NCI-H446 treated with DMSO at 0.1 percent for 48 hours (cell line): ENCODE measurements at regions not wholly inside any gene's neighbourhood (a gene's known extent, or its start where the extent isn't known, plus 50 kb on each side); places are given as distances from the start of the nearest gene placed in this dataset.
A peak's percentile ranks its signal among the peaks of the same experiment; 100 is the strongest.
"Not testable (repeated sequence)": the region's sequence is repeated elsewhere in the genome, so short reads cannot be mapped to it uniquely, and the experiment has no call there.

ENCODE experiments used
- DNase-seq: peaks from one replicate; lab custom pipeline; 2025; lab: John Stamatoyannopoulos, UW

- DNase-seq, result not testable (repeated sequence)
These were observed 89.4 kb downstream of the DDX11 start for GRCh38 chr12:31162896-31163560.

- DNase-seq, result not testable (repeated sequence)
These were observed 100.6 kb downstream of the DDX11 start for GRCh38 chr12:31174293-31174692.

- not testable (repeated sequence) for DNase-seq
These were observed 103.9 kb downstream of the DDX11 start for GRCh38 chr12:31177514-31177913.

- DNase-seq, result not testable (repeated sequence)
These were observed 105.2 kb downstream of the DDX11 start for GRCh38 chr12:31178875-31179274.

DNA sequence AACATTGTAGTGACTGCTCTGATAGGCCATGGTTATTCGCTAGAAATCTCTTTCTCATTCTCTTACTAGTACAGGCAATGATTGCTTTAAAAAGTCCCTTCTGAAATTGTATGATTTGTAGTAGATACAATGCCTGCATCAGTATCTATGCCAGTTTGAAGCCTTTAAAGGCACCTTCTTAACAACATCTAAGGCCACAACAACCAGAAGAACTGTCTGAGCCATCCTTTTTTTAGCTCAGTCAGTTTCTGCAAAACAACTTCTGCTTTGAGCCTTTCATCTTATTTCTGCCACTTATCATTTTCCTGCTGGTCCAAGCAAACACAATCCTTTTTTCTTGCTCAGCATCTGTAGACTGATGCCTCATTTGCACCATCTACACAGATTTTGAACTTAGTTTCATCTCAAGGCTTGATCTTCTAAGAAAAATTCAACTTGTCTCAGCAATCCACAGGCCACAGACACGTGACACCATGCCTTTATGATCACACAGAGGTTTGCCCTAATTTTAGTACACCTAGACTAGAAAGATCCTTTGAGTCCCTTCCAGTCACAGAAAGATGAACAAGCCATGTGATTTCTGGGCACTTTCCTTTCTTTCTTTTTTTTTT, 106.1 kb downstream of the DDX11 start:
- DNase-seq, result not testable (repeated sequence)

DNA sequence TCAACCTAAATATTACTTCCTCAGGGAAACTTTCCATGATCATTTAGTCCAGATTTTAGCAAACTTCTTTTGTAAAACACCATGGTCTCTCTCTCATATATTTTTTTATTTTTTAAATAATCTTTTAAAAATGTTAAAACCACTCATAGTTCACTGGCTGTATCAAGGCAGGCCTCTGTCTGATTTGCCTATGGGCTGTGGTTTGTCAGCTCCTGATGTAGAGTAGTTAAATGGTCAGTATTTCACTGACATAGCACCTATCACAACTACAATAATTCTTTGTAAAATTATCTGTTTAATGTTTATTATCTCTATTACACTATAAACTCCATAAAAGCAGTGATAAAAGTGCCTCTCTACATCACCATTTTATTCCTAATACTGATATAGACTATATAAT, 108.9 kb downstream of the DDX11 start:
- not testable (repeated sequence) for DNase-seq

DNA sequence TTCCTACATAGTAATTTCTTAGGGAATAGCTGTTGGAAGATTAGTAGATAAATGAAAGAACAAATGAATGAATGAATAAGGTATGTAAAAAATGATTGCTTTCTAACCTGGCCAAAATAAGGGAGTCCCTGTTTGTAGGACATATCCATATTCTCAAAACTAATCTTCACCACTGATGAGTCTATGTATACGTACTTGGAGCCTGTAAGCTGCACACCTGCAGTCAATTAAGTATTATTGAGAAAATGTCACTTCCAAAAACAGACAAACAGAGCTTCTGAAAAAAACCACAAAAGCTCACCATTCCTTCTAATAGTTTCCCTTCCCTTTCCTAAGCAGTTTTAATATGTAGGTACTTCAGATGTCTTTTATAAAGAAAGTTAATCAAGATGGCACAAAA, 109.4 kb downstream of the DDX11 start:
- DNase-seq, result not testable (repeated sequence)

GRCh38 chr12:31183899-31184298, 110.2 kb downstream of the DDX11 start:
- DNase-seq, result not testable (repeated sequence)

- DNase-seq, result not testable (repeated sequence)
These were observed 111.0 kb downstream of the DDX11 start for GRCh38 chr12:31184667-31185066.

DNA sequence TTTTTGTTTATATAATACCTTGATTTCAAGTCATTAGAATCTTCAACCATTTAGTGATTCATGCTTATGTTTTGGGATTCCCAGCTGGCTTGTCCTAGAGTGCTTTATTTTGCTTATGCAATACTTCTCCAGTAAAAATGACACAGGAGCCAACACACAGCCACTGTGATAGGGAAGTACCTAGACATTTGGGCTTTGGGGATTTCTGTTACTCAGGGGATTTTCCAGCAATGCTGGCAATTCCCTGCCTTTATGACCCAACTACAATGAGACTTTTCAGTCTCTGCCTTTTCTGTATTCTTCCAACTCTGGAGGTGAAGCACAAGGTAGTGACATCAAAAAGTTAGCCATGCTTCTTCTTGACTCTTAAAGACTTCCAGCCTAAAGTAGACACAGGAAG, 119.0 kb downstream of the DDX11 start:
- DNase-seq, result not testable (repeated sequence)

- not testable (repeated sequence) for DNase-seq
These were observed 122.0 kb downstream of the DDX11 start for GRCh38 chr12:31195620-31196019.

GRCh38 chr12:31199476-31199875, 125.8 kb downstream of the DDX11 start:
- not testable (repeated sequence) for DNase-seq

DNA sequence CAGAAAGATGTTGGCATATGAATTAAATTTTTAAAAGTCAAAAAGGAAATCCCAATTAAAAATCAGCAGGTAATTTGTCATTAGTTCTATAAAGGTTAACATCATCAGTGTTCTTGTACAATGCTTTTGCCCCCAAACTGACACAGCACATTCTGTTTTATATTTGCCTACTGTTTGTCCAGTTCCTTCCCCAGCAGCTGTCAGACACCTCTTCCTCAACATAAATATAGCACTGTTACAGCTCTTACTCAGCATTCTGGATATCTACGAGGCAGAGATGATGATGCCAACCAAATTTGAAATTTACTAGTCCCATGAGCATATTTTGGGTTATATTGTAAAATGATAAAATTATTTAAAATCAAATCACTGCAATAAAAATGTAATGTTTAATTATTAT, 124.6 kb downstream of the SINHCAF start:
- no peak for DNase-seq

DNA sequence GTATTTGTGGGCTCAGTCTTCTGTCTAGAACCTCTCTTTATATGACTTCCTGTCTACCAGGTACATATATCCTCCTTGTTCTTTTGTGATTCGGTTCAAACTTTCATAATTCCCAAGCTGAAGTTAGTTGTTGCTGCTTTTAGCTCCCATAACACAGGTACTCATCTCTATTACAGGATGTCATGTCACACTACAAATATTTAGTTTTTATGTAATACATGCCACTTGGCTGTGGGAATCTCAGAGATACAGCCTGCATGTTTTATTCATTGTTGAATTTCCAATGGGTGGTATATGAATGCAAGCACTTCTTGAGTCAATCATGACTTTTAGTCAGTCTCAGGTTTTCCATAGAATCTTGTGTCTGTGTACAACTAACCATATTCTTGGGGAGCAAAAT, 122.7 kb downstream of the SINHCAF start:
- DNase-seq, result no peak

- DNase-seq, result no peak
These were observed 120.9 kb downstream of the SINHCAF start for GRCh38 chr12:31205054-31205453.

DNA sequence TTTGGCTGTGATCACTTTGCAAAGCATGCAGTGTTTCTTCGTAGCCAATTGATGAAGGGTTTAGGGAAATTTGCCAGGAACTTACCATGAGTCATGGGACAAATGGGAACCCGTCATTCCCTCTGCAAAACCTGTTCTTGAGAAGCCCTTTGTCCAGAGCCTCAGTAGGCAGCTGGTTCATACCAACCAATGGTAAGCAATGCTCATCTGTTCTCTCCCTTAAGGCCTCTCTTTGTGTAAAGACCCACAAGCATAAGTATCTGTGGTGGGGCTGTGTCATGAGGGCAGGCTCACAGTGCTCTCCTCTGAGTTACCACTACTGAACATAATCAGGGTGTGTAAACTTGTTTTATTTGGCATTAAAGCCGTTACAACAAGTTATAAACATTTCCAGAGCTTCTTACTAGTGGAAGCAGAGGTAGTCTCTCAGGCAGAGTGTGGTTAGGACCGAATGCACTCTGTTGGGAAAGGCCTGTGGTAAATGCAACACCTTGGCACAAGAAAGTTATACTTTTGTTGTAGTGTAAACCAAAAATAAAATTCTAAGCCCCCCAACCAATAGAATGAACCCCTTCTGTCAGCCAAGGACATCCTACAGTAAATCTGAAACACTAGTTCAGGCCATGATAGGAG, 119.8 kb downstream of the SINHCAF start:
- DNase-seq, result peak; percentile 63

- no peak for DNase-seq
These were observed 118.0 kb downstream of the SINHCAF start for GRCh38 chr12:31207799-31208465.

GRCh38 chr12:31210104-31210503, 115.8 kb downstream of the SINHCAF start:
- DNase-seq, result no peak

DNA sequence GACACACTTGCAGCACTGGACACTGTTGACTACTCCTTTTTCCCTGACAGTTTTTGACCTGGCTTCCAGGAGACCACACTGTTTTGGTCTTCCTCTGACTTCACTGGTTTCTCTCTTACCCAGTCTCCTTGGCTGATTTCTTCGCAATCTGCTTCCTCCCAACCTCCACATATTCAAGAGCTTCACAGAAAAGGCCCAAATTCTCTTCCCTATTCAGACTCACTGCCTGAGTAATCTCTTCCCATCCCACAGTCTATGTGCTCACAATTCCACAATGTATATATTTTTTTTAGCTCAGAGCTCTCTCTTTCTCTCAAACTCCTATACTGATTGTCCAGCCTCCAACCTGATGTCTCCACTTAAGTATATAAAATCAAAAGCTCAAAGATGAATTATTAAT, 115.4 kb downstream of the SINHCAF start:
- no peak for DNase-seq

- no peak for DNase-seq
These were observed 111.1 kb downstream of the SINHCAF start for GRCh38 chr12:31214626-31215517.

DNA sequence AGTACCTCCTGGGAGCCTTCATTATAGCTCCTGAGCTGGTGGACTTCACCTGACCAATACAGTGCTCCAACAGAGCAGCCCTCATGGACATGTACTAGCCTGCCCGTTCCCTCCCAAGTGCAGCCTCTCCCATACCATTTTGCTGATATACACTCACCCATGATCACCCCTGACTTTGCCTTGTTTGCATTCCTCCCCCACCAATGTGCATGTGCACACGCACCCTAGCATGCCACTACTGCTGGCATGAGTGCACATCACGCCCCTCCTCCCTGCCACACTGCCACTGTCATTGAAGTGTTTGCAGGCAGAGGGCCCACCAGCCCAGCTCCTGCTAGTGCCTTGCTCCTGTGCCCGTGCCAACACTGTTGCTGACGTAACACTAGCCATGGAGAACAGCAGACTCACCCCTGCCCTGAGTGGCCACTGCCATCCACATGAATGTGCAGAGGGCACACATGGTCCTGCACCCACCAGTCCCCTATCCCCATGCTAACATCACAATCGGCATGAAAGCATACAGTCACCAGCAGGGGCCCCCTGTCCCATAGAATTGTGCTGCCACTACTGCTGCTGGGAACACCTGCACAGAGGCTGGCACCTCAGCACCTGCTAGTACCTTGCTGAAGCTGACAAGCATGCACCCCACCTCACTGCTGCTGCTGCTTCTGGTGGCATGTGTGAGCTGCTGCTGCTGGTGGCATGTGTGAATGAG, 110.3 kb downstream of the SINHCAF start:
- no peak for DNase-seq
